H9 (cell line): ENCODE measurements at regions not wholly inside any gene's neighbourhood (a gene's known extent, or its start where the extent isn't known, plus 50 kb on each side); places are given as distances from the start of the nearest gene placed in this dataset.

Source experiments
- DNase-seq: peaks from one replicate; pipeline ENCODE4 v3.0.0-alpha.2; 2017
- H2AFZ ChIP-seq: one replicate; pipeline ENCODE4 v1.6.1; 2013; ENCODE audit warnings: mild to moderate bottlenecking, low read length, control low read depth, moderate library complexity
- H2AK5ac ChIP-seq: 2 replicates; pipeline ENCODE4 v1.6.1; 2013; ENCODE audit warnings: low read length, control low read depth, mixed read lengths; ENCODE audit not compliant: insufficient read length
- H2BK120ac ChIP-seq: one replicate; pipeline ENCODE4 v1.6.1; 2013; ENCODE audit warnings: low read depth, mild to moderate bottlenecking, low read length, control low read depth, inconsistent platforms; ENCODE audit not compliant: poor library complexity, severe bottlenecking
- H2BK12ac ChIP-seq: 2 replicates; pipeline ENCODE4 v1.6.1; 2013; ENCODE audit warnings: low read length, control low read depth, mixed read lengths, low read depth; ENCODE audit not compliant: insufficient read length
- H2BK15ac ChIP-seq: 2 replicates; pipeline ENCODE4 v1.6.1; 2013; ENCODE audit warnings: low read depth, low read length, control low read depth
- H2BK20ac ChIP-seq: one replicate; pipeline ENCODE4 v1.6.1; 2013; ENCODE audit warnings: low read depth, mild to moderate bottlenecking, low read length, control low read depth, inconsistent platforms; ENCODE audit not compliant: poor library complexity, severe bottlenecking
- H2BK5ac ChIP-seq: 2 replicates; pipeline ENCODE4 v1.6.1; 2013; ENCODE audit warnings: low read length, control low read depth, mixed read lengths; ENCODE audit not compliant: insufficient read length
- H3K14ac ChIP-seq: 2 replicates; pipeline ENCODE4 v1.6.1; 2013; ENCODE audit warnings: low read length, control low read depth; ENCODE audit not compliant: insufficient read depth
- H3K18ac ChIP-seq: 2 replicates; pipeline ENCODE4 v1.6.1; 2013; ENCODE audit warnings: low read depth, mild to moderate bottlenecking, mixed read lengths, low read length, control low read depth; ENCODE audit not compliant: insufficient read length
- H3K23ac ChIP-seq: 2 replicates; pipeline ENCODE4 v1.6.1; 2013; ENCODE audit warnings: low read length, control low read depth, mixed read lengths, low read depth; ENCODE audit not compliant: insufficient read length
- H3K23me2 ChIP-seq: 2 replicates; pipeline ENCODE4 v1.6.1; 2013; ENCODE audit warnings: low read depth, mild to moderate bottlenecking, mixed read lengths, low read length, control low read depth; ENCODE audit not compliant: insufficient read length, poor library complexity, severe bottlenecking
- H3K27ac ChIP-seq: 2 replicates; pipeline ENCODE4 v1.5.1; 2013; ENCODE audit warnings: low read length, control low read depth, mixed read lengths, low read depth; ENCODE audit not compliant: insufficient read length
- H3K27me3 ChIP-seq: 2 replicates; pipeline ENCODE4 v1.6.1; 2013; ENCODE audit warnings: low read length, control low read depth, inconsistent platforms; ENCODE audit not compliant: insufficient read depth
- H3K4ac ChIP-seq: 2 replicates; pipeline ENCODE4 v1.6.1; 2013; ENCODE audit warnings: low read depth, mild to moderate bottlenecking, control low read depth, inconsistent platforms, low read length, moderate library complexity
- H3K4me1 ChIP-seq: 2 replicates; pipeline ENCODE4 v1.6.1; 2013; ENCODE audit warnings: low read length, control low read depth, inconsistent platforms; ENCODE audit not compliant: insufficient read depth
- H3K4me2 ChIP-seq: 2 replicates; pipeline ENCODE4 v1.6.1; 2013; ENCODE audit warnings: low read length, control low read depth, mixed read lengths; ENCODE audit not compliant: insufficient read length, insufficient read depth
- H3K56ac ChIP-seq: 2 replicates; pipeline ENCODE4 v1.6.1; 2013; ENCODE audit warnings: low read depth, mild to moderate bottlenecking, mixed read lengths, low read length, control low read depth; ENCODE audit not compliant: insufficient read length
- H3K79me1 ChIP-seq: 2 replicates; pipeline ENCODE4 v1.6.1; 2013; ENCODE audit warnings: low read depth, mild to moderate bottlenecking, moderate library complexity, low read length, control low read depth, inconsistent platforms; ENCODE audit not compliant: insufficient read depth, poor library complexity, severe bottlenecking
- H3K79me2 ChIP-seq: 2 replicates; pipeline ENCODE4 v1.6.1; 2013; ENCODE audit warnings: low read length, control low read depth, inconsistent platforms; ENCODE audit not compliant: insufficient read depth
- H3K9ac ChIP-seq: 2 replicates; pipeline ENCODE4 v1.6.1; 2013; ENCODE audit warnings: low read length, control low read depth, mixed read lengths; ENCODE audit not compliant: insufficient read length; ENCODE audit errors: extremely low read depth
- H3K9me3 ChIP-seq: one replicate; pipeline ENCODE4 v1.6.1; 2013; ENCODE audit warnings: low read depth, low read length, inconsistent platforms; ENCODE audit not compliant: control insufficient read depth
- H3T11ph ChIP-seq: one replicate; pipeline ENCODE4 v1.6.1; 2013; ENCODE audit warnings: mild to moderate bottlenecking, low read length, control low read depth, inconsistent platforms
- H4K20me1 ChIP-seq: one replicate; pipeline ENCODE4 v1.6.1; 2013; ENCODE audit not compliant: control insufficient read depth, insufficient read length, insufficient read depth
- H4K5ac ChIP-seq: 2 replicates; pipeline ENCODE4 v1.6.1; 2013; ENCODE audit warnings: low read depth, mild to moderate bottlenecking, mixed read lengths, low read length, control low read depth; ENCODE audit not compliant: insufficient read length
- H4K8ac ChIP-seq: replicated peaks from 2 replicates; pipeline ENCODE4 v1.6.1; 2013; ENCODE audit warnings: low read length, control low read depth, mixed read lengths, low read depth; ENCODE audit not compliant: insufficient read length
- H4K91ac ChIP-seq: 2 replicates; pipeline ENCODE4 v1.6.1; 2013; ENCODE audit warnings: low read depth, mild to moderate bottlenecking, moderate library complexity, mixed read lengths, low read length, control low read depth; ENCODE audit not compliant: insufficient read length
- H3K27ac Mint-ChIP-seq, 3 experiments: 2 replicates in 2 of 3; 3 replicates in 1 of 3; pipeline ENCODE4 v1.8.0; 2020 to 2021; ENCODE audit warnings: mixed read lengths in 3 of 3, mild to moderate bottlenecking in 1 of 3, moderate library complexity in 1 of 3
- H3K27me3 Mint-ChIP-seq: 2 replicates; pipeline ENCODE4 v1.8.0; 2021; ENCODE audit warnings: low read depth, mild to moderate bottlenecking, moderate library complexity, mixed read lengths
- H3K36me3 Mint-ChIP-seq, 3 experiments: 2 replicates in 2 of 3; 3 replicates in 1 of 3; pipeline ENCODE4 v1.8.0; 2020 to 2021; ENCODE audit warnings: low read depth in 3 of 3, mixed read lengths in 3 of 3; ENCODE audit not compliant: insufficient read depth in 1 of 3
- H3K4me1 Mint-ChIP-seq, 2 experiments: 2 replicates each; pipeline ENCODE4 v1.8.0; 2020; ENCODE audit warnings: mixed read lengths in 2 of 2
- H3K4me3 Mint-ChIP-seq, 2 experiments: 2 replicates in 1 of 2; 3 replicates in 1 of 2; pipeline ENCODE4 v1.8.0; 2020 to 2021; ENCODE audit warnings: mild to moderate bottlenecking in 2 of 2, mixed read lengths in 2 of 2, moderate library complexity in 1 of 2
- H3K9me3 Mint-ChIP-seq, 2 experiments: 2 replicates in 1 of 2; 3 replicates in 1 of 2; pipeline ENCODE4 v1.8.0; 2020; ENCODE audit warnings: mild to moderate bottlenecking in 2 of 2, mixed read lengths in 2 of 2, moderate library complexity in 1 of 2
- CTCF ChIP-seq: fragments of 200-600 bp; sonication (generic); conservative IDR thresholded peaks from 3 replicates; pipeline ENCODE4 v1.8.0; 2021; ENCODE audit warnings: antibody characterized with exemption, mild to moderate bottlenecking
- WGBS: extraction: QIAGEN DNeasy Blood & Tissue Kit; methylation state at CpG from one replicate; pipeline ENCODE4 v1.1.7; 2013; ENCODE audit warnings: missing lambda C conversion rate, low lambda C conversion rate, mixed read lengths; ENCODE audit not compliant: insufficient read length; ENCODE audit errors: extremely low coverage; 5-methylcytosine and 5-hydroxymethylcytosine counted together

- no peak overlapping the region for H2BK5ac ChIP-seq
- no peak for TF ChIP-seq CTCF
- H3K9me3 Mint-ChIP-seq, result no peaks in the 10 kb centered on the region; a peak in 1 of 5 replicates
- H3K4me1 Mint-ChIP-seq, result peaks cover 5 to 17% of the 10 kb centered on the region in 2 experiments
- no peak overlapping the region for H4K91ac ChIP-seq
- H2BK20ac ChIP-seq, result no peak overlapping the region
- H3K4me3 Mint-ChIP-seq, result no peak overlapping the region
- DNase-seq, result no peak
- H2BK12ac ChIP-seq, result no peak overlapping the region
- no peaks in the 10 kb centered on the region for H3K27me3 Mint-ChIP-seq
- H3K56ac ChIP-seq, result no peak overlapping the region
- no peak overlapping the region for H2AK5ac ChIP-seq
- no peaks in the 10 kb centered on the region for H3K4me1 ChIP-seq
- H3K27ac ChIP-seq, result no peak overlapping the region
- no peak overlapping the region for H4K8ac ChIP-seq
- H3T11ph ChIP-seq, result no peak overlapping the region
- no peak overlapping the region for H3K4ac ChIP-seq
- H2AFZ ChIP-seq, result no peak overlapping the region
- H3K27me3 ChIP-seq, result no peaks in the 10 kb centered on the region
- no peaks in the 10 kb centered on the region for H3K9me3 ChIP-seq
- no peak overlapping the region for H2BK15ac ChIP-seq
- H3K18ac ChIP-seq, result no peak overlapping the region
- H3K23me2 ChIP-seq, result no peaks in the 10 kb centered on the region
- no peaks in the 10 kb centered on the region for H3K79me2 ChIP-seq
- H3K14ac ChIP-seq, result no peak overlapping the region
- H3K36me3 Mint-ChIP-seq, result peaks cover 0 to 20% (median 2%) of the 10 kb centered on the region in 3 experiments; a peak in 3 of 7 replicates
- H4K5ac ChIP-seq, result no peak overlapping the region
- H4K20me1 ChIP-seq, result no peaks in the 10 kb centered on the region
- no peak overlapping the region for H2BK120ac ChIP-seq
- H3K23ac ChIP-seq, result no peak overlapping the region
- no peaks in the 10 kb centered on the region for H3K79me1 ChIP-seq
- WGBS, result no CpG with 5 or more reads among the region's 1 CpG
- H3K9ac ChIP-seq, result no peak overlapping the region
- peak overlapping the region in 1 of 3 experiments; percentile 81; a peak in 1 of 7 replicates for H3K27ac Mint-ChIP-seq
- no peak overlapping the region for H3K4me2 ChIP-seq
Measured at GRCh38 chr1:173417563-173417962, 59.6 kb upstream of the PRDX6 start.
